Heart left ventricle (tissue), 16 donors: ENCODE measurements at regions not wholly inside any gene's neighbourhood (a gene's known extent, or its start where the extent isn't known, plus 50 kb on each side); places are given as distances from the start of the nearest gene placed in this dataset.
"Not testable (repeated sequence)": the region's sequence is repeated elsewhere in the genome, so short reads cannot be mapped to it uniquely, and the experiment has no call there.

ENCODE experiments used
- ATAC-seq, 4 donors: fragments of 200-7000 bp; cut with Tn5 transposase; one replicate each; pipeline ENCODE4 v1.9.1; 2020 to 2022; ENCODE audit warnings: moderate library complexity in 4 of 4, mild to moderate bottlenecking in 3 of 4, moderate number of reproducible peaks in 1 of 4
- DNase-seq, 5 donors: peaks; one replicate each; pipeline ENCODE4 v3.0.0-alpha.2; 2020
- H3K27ac ChIP-seq, 12 donors: fragments of 200-600 bp; sonication (generic) in 4 of 12; one replicate each; pipeline versions ENCODE4 v1.5.0 to v1.8.0; 2016 to 2022; ENCODE audit warnings: mild to moderate bottlenecking in 2 of 12
- H3K27me3 ChIP-seq, 9 donors: fragments of 200-600 bp; sonication (generic) in 2 of 9; one replicate each; pipeline versions ENCODE4 v1.5.1 to v1.8.0; 2016 to 2022; ENCODE audit warnings: mild to moderate bottlenecking in 3 of 9
- H3K36me3 ChIP-seq, 9 donors: fragments of 200-600 bp; sonication (generic) in 2 of 9; one replicate each; pipeline versions ENCODE4 v1.5.0 to v1.8.0; 2018 to 2022; ENCODE audit warnings: mild to moderate bottlenecking in 2 of 9
- H3K4me1 ChIP-seq, 12 donors: fragments of 200-600 bp; sonication (generic) in 4 of 12; one replicate each; pipeline versions ENCODE4 v1.5.0 to v1.8.0; 2016 to 2022; ENCODE audit warnings: mild to moderate bottlenecking in 3 of 12
- H3K4me3 ChIP-seq, 12 donors: fragments of 200-600 bp; sonication (generic) in 4 of 12; one replicate each; pipeline versions ENCODE4 v1.5.0 to v1.8.0; 2017 to 2022; ENCODE audit warnings: mild to moderate bottlenecking in 9 of 12, moderate library complexity in 4 of 12
- H3K9me3 ChIP-seq, 12 donors: fragments of 200-600 bp; sonication (generic) in 4 of 12; one replicate each; pipeline versions ENCODE4 v1.5.0 to v1.8.0; 2016 to 2022; ENCODE audit warnings: mild to moderate bottlenecking in 1 of 12
- POLR2A ChIP-seq, 2 donors: fragments of 450-650 bp; IDR thresholded peaks; one replicate each; pipeline ENCODE4 v1.6.1; 2017; ENCODE audit warnings: antibody characterized with exemption in 2 of 2, mild to moderate bottlenecking in 2 of 2, moderate library complexity in 2 of 2
- WGBS, 4 donors: extraction: QIAGEN DNeasy Blood & Tissue Kit in 2 of 4; methylation state at CpG; one replicate each; pipeline versions ENCODE4 v1.1.5 to v1.1.7; 2013 to 2018; 5-methylcytosine and 5-hydroxymethylcytosine counted together
- intact Hi-C, 10 donors: fragments of 100-400 bp; cut with DNase I; formaldehyde crosslinking; loops; one replicate each; pipeline versions ENCODE4 v1.11.1 to v1.14.2; 2022
- TF ChIP-seq, protein P1 (sequence below), 12 donors: fragments of 200-600 bp; sonication (generic) in 4 of 12; IDR thresholded peaks; one replicate each; pipeline versions ENCODE4 v1.5.0 to v1.8.0; 2018 to 2022; ENCODE audit warnings: antibody characterized with exemption in 12 of 12, mild to moderate bottlenecking in 5 of 12
- donor health status: ischemic (EF 13 %, LVEDD 7.1; RV severe dilation, severe dysfunction).
- donor health status: healthy with polysubstance abuse.
- donor health status: DM: no; HTN: yes; CAD: no.
- donor health status: DM: no; HTN: no; CAD: no.
- donor health status: ischemic (EF 25% LVEDD 6.9; RV normal size, moderate dysfunction).
- donor health status: ischemic (EF 25% LVEDD 5.7; RV mildly dilated, moderate dysfunction).
- donor health status: healthy.
- donor health status: DM: yes; HTN: yes; CAD: no.
- donor health status: ischemic (EF 35%, LVEDD 5.7; RV mildly dilated, moderate dysfunction).
- donor health status: nonischemic (EF 11% LVEDD 7.7; RV severe dilation, severe dysfunction).
- donor health status: DM: yes; HTN: yes; CAD: no.
- donor health status: PGD.
- donor health status: ischemic (EF 29% LVEDD 5.4; RV normal size, mild dysfunction).
- donor health status: nonischemic (EF 23%, LVEDD 6.1; RV moderate dilation, normal function).

DNA sequence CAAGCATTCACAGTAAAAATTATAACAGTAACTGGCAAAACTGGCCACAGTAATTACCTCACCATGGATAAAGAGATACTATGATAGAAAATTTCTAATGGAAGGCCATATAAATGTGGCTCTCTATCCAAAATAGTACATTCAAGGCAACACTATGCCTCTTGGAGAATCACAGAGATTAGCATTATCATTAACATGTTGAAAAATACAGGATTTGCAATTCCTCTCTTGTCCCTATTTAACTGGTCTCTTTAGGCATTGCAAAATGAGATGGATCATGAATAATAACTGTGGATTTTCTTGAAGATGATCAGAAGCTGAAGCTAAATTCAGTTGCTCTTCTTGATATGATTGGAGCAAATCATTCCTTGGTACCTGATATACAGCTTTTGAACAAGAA is 100.8 kb upstream of the HGF start:
- intact Hi-C loops = no loop called here
- Histone ChIP-seq H3K4me3 (no peak overlapping the region), H3K9me3 (no peaks in the 10 kb centered on the region), H3K36me3 (no peaks in the 10 kb centered on the region), H3K27ac (no peak overlapping the region), H3K4me1 (no peaks in the 10 kb centered on the region), H3K27me3 (no peaks in the 10 kb centered on the region)
- ATAC-seq = no peak
- DNase-seq = no peak
- TF ChIP-seq, protein P1, sequence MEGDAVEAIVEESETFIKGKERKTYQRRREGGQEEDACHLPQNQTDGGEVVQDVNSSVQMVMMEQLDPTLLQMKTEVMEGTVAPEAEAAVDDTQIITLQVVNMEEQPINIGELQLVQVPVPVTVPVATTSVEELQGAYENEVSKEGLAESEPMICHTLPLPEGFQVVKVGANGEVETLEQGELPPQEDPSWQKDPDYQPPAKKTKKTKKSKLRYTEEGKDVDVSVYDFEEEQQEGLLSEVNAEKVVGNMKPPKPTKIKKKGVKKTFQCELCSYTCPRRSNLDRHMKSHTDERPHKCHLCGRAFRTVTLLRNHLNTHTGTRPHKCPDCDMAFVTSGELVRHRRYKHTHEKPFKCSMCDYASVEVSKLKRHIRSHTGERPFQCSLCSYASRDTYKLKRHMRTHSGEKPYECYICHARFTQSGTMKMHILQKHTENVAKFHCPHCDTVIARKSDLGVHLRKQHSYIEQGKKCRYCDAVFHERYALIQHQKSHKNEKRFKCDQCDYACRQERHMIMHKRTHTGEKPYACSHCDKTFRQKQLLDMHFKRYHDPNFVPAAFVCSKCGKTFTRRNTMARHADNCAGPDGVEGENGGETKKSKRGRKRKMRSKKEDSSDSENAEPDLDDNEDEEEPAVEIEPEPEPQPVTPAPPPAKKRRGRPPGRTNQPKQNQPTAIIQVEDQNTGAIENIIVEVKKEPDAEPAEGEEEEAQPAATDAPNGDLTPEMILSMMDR (IDR thresholded peaks at IDR 0.05) = no peak
- no peak for TF ChIP-seq POLR2A (IDR thresholded peaks at IDR 0.05)

DNA sequence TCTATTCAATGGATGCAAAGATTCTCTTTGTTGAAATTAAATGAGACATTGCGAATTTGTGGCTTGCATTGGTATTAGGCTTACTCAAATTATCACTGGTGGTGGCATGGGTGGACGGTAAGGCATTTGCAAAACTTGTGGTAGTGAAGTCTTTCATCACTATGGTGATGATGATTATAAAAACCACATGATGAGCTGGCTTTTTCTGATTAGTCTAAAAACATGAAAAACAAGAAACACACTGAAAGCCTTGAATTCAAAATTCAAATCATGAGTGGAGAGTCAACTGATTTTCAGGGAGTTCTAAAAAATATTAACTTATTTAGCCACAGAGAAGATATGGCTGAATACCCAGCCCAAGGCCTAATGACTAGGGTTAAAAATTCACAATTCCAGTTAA is 99.8 kb upstream of the HGF start:
- WGBS, 4 donors = 84 to 87% (median 86%) methylated on average over 2 of the region's 2 CpGs

DNA sequence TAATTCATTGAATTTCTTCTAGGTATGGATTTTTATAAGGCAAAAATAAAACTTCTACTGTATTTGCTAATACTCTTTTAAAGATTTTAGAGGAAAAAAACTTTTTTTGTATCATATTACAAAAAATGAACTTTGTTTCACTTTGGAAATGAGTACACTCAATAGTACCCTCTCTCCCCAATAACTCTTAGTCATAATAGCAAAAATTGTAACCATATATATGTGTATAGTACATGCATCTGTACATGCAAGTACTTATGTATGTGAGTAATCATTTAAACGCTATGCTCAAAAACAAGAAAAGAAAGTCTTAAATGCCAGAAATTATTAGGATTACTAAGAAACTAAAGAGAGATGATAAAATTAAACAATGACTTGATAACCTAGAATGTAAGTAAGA is 95.9 kb upstream of the HGF start:
- Histone ChIP-seq H3K27me3 (no peaks in the 10 kb centered on the region), H3K36me3 (no peaks in the 10 kb centered on the region), H3K9me3 (no peaks in the 10 kb centered on the region), H3K4me3 (no peak overlapping the region), H3K4me1 (no peaks in the 10 kb centered on the region), H3K27ac (no peak overlapping the region)
- ATAC-seq (no peak), DNase-seq (no peak)
- intact Hi-C loops = no loop called here
- WGBS, 4 donors = 89 to 99% (median 91%) methylated on average over 1 of the region's 1 CpG
- TF ChIP-seq, protein P1 (IDR thresholded peaks at IDR 0.05) = no peak
- TF ChIP-seq POLR2A (IDR thresholded peaks at IDR 0.05) = no peak

More for the DNA sequence above, 99.8 kb upstream of the HGF start:
- Histone ChIP-seq H3K27me3 (no peaks in the 10 kb centered on the region), H3K4me3 (no peak overlapping the region), H3K4me1 (no peaks in the 10 kb centered on the region), H3K36me3 (no peaks in the 10 kb centered on the region), H3K9me3 (no peaks in the 10 kb centered on the region), H3K27ac (no peak overlapping the region)
- no peak for TF ChIP-seq POLR2A (IDR thresholded peaks at IDR 0.05)
- TF ChIP-seq, protein P1 (IDR thresholded peaks at IDR 0.05) = no peak
- intact Hi-C loops = no loop called here
- ATAC-seq (no peak), DNase-seq (no peak)

DNA sequence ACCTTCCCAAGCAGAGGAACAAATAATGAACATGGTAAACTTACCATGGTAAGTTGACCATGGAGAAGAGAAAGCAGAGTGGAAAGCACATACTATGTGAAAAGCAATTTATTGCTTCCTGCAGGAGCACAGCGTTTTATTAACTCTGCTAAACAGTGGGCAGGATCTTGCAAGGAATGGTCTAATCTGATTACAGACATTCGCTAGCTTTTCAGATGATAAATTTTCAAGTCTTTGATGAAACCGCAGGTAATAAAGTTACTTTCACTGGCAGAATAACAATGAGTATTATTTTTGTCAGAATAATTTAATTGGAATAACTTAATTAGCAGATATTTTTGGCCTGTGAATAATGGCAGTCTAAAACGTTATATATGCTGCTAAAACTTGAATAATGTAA is 89.6 kb upstream of the HGF start:
- ATAC-seq (no peak), DNase-seq (no peak)
- WGBS, 4 donors = 78 to 85% (median 80%) methylated on average over 4 of the region's 4 CpGs
- Histone ChIP-seq H3K27ac (no peak overlapping the region), H3K27me3 (no peaks in the 10 kb centered on the region), H3K36me3 (no peaks in the 10 kb centered on the region), H3K4me1 (no peaks in the 10 kb centered on the region), H3K9me3 (no peaks in the 10 kb centered on the region), H3K4me3 (no peak overlapping the region)
- intact Hi-C loops = no loop called here
- TF ChIP-seq, protein P1 (IDR thresholded peaks at IDR 0.05) = no peak
- no peak for TF ChIP-seq POLR2A (IDR thresholded peaks at IDR 0.05)

DNA sequence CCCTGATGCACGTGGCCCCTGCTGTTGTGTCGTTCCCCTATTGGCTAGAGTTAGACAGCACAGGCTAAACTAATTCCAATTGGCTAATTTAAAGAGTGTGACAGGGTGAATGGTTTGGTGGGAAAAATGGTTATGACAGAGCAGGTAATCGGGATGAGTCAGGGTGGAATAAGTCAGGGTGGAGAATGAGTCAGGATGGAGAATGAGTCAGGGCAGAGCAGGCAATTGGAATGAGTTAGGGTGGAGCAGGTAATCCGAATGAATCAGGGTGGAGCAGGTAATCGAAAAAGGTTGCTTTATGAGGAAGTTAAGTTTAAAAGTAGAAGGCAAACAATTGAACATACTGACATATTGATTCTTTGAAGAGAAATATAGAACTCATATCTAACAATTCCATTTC is 89.0 kb upstream of the HGF start:
- ATAC-seq, DNase-seq, H3K27me3 ChIP-seq, H3K4me3 ChIP-seq, H3K27ac ChIP-seq, H3K36me3 ChIP-seq, H3K9me3 ChIP-seq, H3K4me1 ChIP-seq, intact Hi-C loops: not testable (repeated sequence)
- WGBS, 4 donors = 83 to 89% (median 88%) methylated on average over 5 of the region's 5 CpGs
